ENCODE measurements at regions not wholly inside any gene's neighbourhood (a gene's known extent, or its start where the extent isn't known, plus 50 kb on each side); places are given as distances from the start of the nearest gene placed in this dataset.

DNA sequence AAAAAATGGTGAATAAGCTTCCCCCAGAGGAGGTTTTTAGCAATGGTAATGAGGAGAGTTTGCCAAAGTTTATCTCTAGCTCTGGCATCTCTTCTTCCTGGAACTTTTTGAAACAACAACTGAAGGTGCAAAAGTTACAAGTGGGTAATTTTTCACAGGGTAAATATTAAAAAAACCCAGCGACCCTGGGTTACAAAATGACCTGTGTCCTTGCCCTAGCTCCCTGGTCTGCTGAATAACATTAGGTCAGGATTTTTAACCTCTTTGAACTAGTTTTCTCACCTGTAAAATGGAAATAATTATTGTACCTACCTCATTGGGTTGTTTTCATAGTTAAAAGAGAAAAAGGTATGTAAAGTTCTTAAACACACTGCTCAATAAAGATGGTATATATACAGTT is 332.4 kb upstream of the DUSP10 start:
- Histone ChIP-seq H3K4me2 (ENCODE audit: insufficient read depth, low read length) (no peak overlapping the region), H4K20me1 (ENCODE audit: insufficient read depth, low read length) (no peaks in the 10 kb centered on the region), H3K27ac (ENCODE audit: low read depth, low read length) (peak overlapping the region; percentile 72), H3K4me1 (ENCODE audit: insufficient read depth, low read length) (peaks cover 31% of the 10 kb centered on the region), H3K36me3 (ENCODE audit: insufficient read depth, low read length) (no peaks in the 10 kb centered on the region), H2AFZ (ENCODE audit: low read length) (peak overlapping the region; percentile 77), H3K79me2 (ENCODE audit: insufficient read depth, low read length) (no peaks in the 10 kb centered on the region), H3K4me3 (ENCODE audit: insufficient read depth, low read length) (no peak overlapping the region), H3K9me3 (ENCODE audit: low read depth, low read length) (no peaks in the 10 kb centered on the region), H3K27me3 (ENCODE audit: insufficient read depth, low read length) (no peaks in the 10 kb centered on the region)
- TF ChIP-seq, protein P1, sequence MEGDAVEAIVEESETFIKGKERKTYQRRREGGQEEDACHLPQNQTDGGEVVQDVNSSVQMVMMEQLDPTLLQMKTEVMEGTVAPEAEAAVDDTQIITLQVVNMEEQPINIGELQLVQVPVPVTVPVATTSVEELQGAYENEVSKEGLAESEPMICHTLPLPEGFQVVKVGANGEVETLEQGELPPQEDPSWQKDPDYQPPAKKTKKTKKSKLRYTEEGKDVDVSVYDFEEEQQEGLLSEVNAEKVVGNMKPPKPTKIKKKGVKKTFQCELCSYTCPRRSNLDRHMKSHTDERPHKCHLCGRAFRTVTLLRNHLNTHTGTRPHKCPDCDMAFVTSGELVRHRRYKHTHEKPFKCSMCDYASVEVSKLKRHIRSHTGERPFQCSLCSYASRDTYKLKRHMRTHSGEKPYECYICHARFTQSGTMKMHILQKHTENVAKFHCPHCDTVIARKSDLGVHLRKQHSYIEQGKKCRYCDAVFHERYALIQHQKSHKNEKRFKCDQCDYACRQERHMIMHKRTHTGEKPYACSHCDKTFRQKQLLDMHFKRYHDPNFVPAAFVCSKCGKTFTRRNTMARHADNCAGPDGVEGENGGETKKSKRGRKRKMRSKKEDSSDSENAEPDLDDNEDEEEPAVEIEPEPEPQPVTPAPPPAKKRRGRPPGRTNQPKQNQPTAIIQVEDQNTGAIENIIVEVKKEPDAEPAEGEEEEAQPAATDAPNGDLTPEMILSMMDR (IDR thresholded peaks at IDR 0.05; ENCODE audit: extremely low read depth, low read depth, low read length) = no peak
- DNase-seq (ENCODE audit: insufficient read length, low spot score, missing footprints) = no peak

DNA sequence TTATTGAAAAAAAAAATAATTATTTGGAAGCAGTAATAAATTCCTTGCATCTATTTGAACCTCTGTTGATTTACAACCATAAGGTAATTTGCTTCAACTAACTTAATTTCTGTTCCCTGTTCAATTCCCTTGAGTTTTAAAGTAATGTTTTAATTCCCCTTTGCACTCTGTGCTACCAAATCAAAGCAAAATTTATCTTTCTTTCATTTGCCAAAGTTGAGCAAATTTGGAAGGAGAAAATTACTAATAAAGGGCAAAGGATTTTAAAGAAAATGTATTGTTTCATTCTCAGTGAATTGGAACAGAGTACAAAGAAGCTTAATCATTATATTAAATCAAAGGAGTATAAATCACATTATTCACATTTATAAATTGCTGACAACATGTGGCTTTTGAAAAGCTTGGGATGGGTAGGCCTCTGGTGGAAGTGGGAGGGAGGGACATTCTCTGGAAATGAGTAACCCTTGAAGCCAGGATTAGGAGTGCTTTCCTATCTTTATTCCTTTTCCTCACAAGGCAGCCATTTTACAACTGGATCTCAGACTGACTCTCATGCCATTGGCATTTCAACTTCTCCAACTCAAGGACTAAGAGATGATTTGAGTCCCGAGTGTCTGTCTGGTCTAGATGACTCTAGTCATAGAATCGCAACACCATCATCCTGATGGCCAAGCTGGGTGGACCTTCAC is 331.6 kb upstream of the DUSP10 start:
- H2AFZ ChIP-seq (ENCODE audit: low read length) = peak overlapping the region; percentile 77
- no peaks in the 10 kb centered on the region for H3K36me3 ChIP-seq (ENCODE audit: insufficient read depth, low read length)
- no peak overlapping the region for H3K4me3 ChIP-seq (ENCODE audit: insufficient read depth, low read length)
- TF ChIP-seq, protein P1 (IDR thresholded peaks at IDR 0.05; ENCODE audit: extremely low read depth, low read depth, low read length) = no peak
- no peaks in the 10 kb centered on the region for H3K9me3 ChIP-seq (ENCODE audit: low read depth, low read length)
- no peaks in the 10 kb centered on the region for H4K20me1 ChIP-seq (ENCODE audit: insufficient read depth, low read length)
- H3K79me2 ChIP-seq (ENCODE audit: insufficient read depth, low read length) = no peaks in the 10 kb centered on the region
- peaks cover 31% of the 10 kb centered on the region for H3K4me1 ChIP-seq (ENCODE audit: insufficient read depth, low read length)
- DNase-seq (ENCODE audit: insufficient read length, low spot score, missing footprints) = peak; percentile 84
- H3K4me2 ChIP-seq (ENCODE audit: insufficient read depth, low read length) = no peak overlapping the region
- H3K27ac ChIP-seq (ENCODE audit: low read depth, low read length) = peak overlapping the region; percentile 72
- H3K27me3 ChIP-seq (ENCODE audit: insufficient read depth, low read length) = no peaks in the 10 kb centered on the region

DNA sequence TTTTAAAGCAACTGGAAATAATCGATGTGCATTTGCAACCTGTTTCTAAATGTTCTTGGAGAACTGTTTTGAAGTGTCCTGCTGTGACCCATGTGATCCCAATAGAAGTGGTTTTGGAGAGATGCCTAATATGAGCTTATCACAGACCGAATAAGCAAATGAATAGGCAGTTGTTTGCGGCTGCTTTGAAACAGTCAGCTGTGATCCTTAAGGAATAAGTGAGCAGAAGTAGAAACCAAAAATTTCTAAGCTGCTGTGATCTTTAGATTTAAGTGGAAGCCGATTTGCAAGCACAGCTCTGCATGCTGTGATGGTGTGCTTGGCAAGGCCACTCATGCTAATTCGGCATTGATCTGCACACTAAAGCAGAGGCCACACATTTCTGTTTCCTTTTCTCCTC is 329.5 kb upstream of the DUSP10 start:
- Histone ChIP-seq H3K36me3 (ENCODE audit: insufficient read depth, low read length) (no peaks in the 10 kb centered on the region), H2AFZ (ENCODE audit: low read length) (no peak overlapping the region), H3K9me3 (ENCODE audit: low read depth, low read length) (no peaks in the 10 kb centered on the region), H3K4me2 (ENCODE audit: insufficient read depth, low read length) (no peak overlapping the region), H3K27me3 (ENCODE audit: insufficient read depth, low read length) (no peaks in the 10 kb centered on the region), H3K4me3 (ENCODE audit: insufficient read depth, low read length) (no peak overlapping the region), H3K27ac (ENCODE audit: low read depth, low read length) (no peak overlapping the region), H3K4me1 (ENCODE audit: insufficient read depth, low read length) (peaks cover 27% of the 10 kb centered on the region), H3K79me2 (ENCODE audit: insufficient read depth, low read length) (no peaks in the 10 kb centered on the region), H4K20me1 (ENCODE audit: insufficient read depth, low read length) (no peaks in the 10 kb centered on the region)
- TF ChIP-seq, protein P1 (IDR thresholded peaks at IDR 0.05; ENCODE audit: extremely low read depth, low read depth, low read length) = no peak
- DNase-seq (ENCODE audit: insufficient read length, low spot score, missing footprints) = no peak

DNA sequence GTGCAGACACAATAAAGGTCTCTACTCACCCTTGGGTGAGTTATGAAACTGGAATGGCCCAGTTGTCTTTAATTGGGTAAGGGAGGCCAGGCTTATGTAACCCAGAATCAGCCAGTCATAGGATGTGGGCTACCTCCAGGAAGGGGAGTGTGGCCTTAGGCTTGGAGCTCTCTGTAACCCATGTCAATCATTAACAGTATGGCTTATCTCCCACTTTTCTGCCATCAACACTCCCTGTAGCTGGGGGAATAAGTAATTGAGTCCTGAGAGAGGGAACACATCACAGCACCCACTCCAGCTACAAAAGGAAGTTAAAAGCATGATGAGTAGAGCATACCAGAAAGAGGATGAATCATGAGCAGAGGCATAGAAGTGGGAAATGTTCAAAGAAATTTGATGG is 327.0 kb upstream of the DUSP10 start:
- Histone ChIP-seq H3K4me2 (ENCODE audit: insufficient read depth, low read length) (no peak overlapping the region), H3K4me3 (ENCODE audit: insufficient read depth, low read length) (no peak overlapping the region), H3K79me2 (ENCODE audit: insufficient read depth, low read length) (no peaks in the 10 kb centered on the region), H4K20me1 (ENCODE audit: insufficient read depth, low read length) (no peaks in the 10 kb centered on the region), H2AFZ (ENCODE audit: low read length) (no peak overlapping the region), H3K4me1 (ENCODE audit: insufficient read depth, low read length) (peaks cover 22% of the 10 kb centered on the region), H3K27ac (ENCODE audit: low read depth, low read length) (no peak overlapping the region), H3K36me3 (ENCODE audit: insufficient read depth, low read length) (no peaks in the 10 kb centered on the region), H3K27me3 (ENCODE audit: insufficient read depth, low read length) (no peaks in the 10 kb centered on the region), H3K9me3 (ENCODE audit: low read depth, low read length) (no peaks in the 10 kb centered on the region)
- DNase-seq (ENCODE audit: insufficient read length, low spot score, missing footprints) = no peak
- TF ChIP-seq, protein P1 (IDR thresholded peaks at IDR 0.05; ENCODE audit: extremely low read depth, low read depth, low read length) = no peak
